ENCODE measurements at regions not wholly inside any gene's neighbourhood (a gene's known extent, or its start where the extent isn't known, plus 50 kb on each side); places are given as distances from the start of the nearest gene placed in this dataset.

GRCh38 chr4:94126669-94127068 lies 81.0 kb upstream of the SMARCAD1 start:
- TF ChIP-seq EZH2 (IDR thresholded peaks at IDR 0.05) = no peak
- TF ChIP-seq MAX (IDR thresholded peaks at IDR 0.05) = no peak
- TF ChIP-seq ZBTB33 (IDR thresholded peaks at IDR 0.05; ENCODE audit: extremely low read depth, insufficient replicate concordance, low read length) = no peak

All from HCT116 (cell line).